ENCODE measurements at regions not wholly inside any gene's neighbourhood (a gene's known extent, or its start where the extent isn't known, plus 50 kb on each side); places are given as distances from the start of the nearest gene placed in this dataset.
"Not testable (repeated sequence)": the region's sequence is repeated elsewhere in the genome, so short reads cannot be mapped to it uniquely, and the experiment has no call there.

DNA sequence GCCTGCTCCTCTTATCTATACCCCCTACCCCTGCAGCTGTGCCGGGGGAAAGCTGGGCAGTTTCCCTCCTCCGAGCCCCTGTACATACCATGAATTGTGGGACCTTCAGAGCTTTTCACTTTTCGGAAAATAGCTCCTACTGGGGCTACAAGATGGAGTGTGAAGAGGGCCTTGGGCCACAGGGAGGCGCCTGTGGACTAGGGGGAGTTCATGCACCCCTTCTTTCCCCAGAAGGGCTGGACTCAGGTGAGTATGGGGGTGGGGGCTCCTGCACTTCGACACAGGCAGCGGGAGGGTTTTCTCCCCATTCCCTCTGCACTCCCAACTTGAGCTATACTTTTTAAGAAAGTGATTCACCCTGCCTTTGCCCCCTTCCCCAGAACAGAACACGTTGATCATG, 202.0 kb downstream of the CEP170 start:
- H3K9me3 ChIP-seq (ENCODE audit: low read length); H3K9me2 ChIP-seq (ENCODE audit: insufficient read depth, low read length); POLR2A ChIA-PET; DNase-seq (ENCODE audit: low spot score); H2AFZ ChIP-seq (ENCODE audit: low read length); H4K20me1 ChIP-seq (ENCODE audit: insufficient read depth, low read length); BruUV-seq (replicated peaks); H3K36me3 ChIP-seq (ENCODE audit: insufficient read depth, low read length); H3K4me2 ChIP-seq (ENCODE audit: low read length); intact Hi-C loops (cut with micrococcal nuclease; ENCODE audit: unreplicated experiment); H3K4me1 ChIP-seq (ENCODE audit: insufficient read depth, low read length, poor library complexity, severe bottlenecking); H3K79me2 ChIP-seq (ENCODE audit: insufficient read depth, low read depth, low read length); H3K27ac ChIP-seq (ENCODE audit: low read depth, low read length, poor library complexity, severe bottlenecking); H3K4me3 ChIP-seq (ENCODE audit: low read depth, low read length, poor library complexity, severe bottlenecking); CTCF ChIA-PET (ENCODE audit: unreplicated experiment): not testable (repeated sequence)
- TF ChIP-seq, protein P1, sequence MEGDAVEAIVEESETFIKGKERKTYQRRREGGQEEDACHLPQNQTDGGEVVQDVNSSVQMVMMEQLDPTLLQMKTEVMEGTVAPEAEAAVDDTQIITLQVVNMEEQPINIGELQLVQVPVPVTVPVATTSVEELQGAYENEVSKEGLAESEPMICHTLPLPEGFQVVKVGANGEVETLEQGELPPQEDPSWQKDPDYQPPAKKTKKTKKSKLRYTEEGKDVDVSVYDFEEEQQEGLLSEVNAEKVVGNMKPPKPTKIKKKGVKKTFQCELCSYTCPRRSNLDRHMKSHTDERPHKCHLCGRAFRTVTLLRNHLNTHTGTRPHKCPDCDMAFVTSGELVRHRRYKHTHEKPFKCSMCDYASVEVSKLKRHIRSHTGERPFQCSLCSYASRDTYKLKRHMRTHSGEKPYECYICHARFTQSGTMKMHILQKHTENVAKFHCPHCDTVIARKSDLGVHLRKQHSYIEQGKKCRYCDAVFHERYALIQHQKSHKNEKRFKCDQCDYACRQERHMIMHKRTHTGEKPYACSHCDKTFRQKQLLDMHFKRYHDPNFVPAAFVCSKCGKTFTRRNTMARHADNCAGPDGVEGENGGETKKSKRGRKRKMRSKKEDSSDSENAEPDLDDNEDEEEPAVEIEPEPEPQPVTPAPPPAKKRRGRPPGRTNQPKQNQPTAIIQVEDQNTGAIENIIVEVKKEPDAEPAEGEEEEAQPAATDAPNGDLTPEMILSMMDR (conservative IDR thresholded peaks at IDR 0.05; ENCODE audit: low read length) = peak; percentile 22; the same call in 1 of the 2 replicates

DNA sequence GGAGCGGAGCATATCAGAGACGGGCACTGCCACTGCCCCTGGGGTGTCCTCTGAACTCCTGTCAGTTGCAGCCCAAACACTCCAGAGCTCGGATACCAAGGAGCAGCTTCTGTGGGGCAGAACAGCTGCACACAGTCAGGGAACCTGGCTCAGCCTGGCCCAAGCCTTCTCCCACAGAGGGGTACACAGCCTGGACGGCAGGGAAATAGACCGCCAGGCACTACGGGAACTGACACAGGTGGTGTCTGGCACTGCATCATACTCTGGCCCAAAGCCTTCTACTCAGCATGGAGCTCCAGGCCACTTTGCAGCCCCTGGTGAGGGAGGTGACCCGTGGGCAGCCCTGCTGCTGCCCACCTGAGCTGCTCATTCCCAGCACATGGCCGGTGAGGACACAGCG, 204.5 kb downstream of the CEP170 start:
- H3K79me2 ChIP-seq (ENCODE audit: insufficient read depth, low read depth, low read length); H3K4me3 ChIP-seq (ENCODE audit: low read depth, low read length, poor library complexity, severe bottlenecking); H3K9me2 ChIP-seq (ENCODE audit: insufficient read depth, low read length); H3K4me2 ChIP-seq (ENCODE audit: low read length); POLR2A ChIA-PET; DNase-seq (ENCODE audit: low spot score); H3K36me3 ChIP-seq (ENCODE audit: insufficient read depth, low read length); intact Hi-C loops (cut with micrococcal nuclease; ENCODE audit: unreplicated experiment); CTCF ChIA-PET (ENCODE audit: unreplicated experiment); H2AFZ ChIP-seq (ENCODE audit: low read length); BruUV-seq (replicated peaks); H4K20me1 ChIP-seq (ENCODE audit: insufficient read depth, low read length); H3K27ac ChIP-seq (ENCODE audit: low read depth, low read length, poor library complexity, severe bottlenecking); H3K4me1 ChIP-seq (ENCODE audit: insufficient read depth, low read length, poor library complexity, severe bottlenecking); H3K9me3 ChIP-seq (ENCODE audit: low read length): not testable (repeated sequence)

DNA sequence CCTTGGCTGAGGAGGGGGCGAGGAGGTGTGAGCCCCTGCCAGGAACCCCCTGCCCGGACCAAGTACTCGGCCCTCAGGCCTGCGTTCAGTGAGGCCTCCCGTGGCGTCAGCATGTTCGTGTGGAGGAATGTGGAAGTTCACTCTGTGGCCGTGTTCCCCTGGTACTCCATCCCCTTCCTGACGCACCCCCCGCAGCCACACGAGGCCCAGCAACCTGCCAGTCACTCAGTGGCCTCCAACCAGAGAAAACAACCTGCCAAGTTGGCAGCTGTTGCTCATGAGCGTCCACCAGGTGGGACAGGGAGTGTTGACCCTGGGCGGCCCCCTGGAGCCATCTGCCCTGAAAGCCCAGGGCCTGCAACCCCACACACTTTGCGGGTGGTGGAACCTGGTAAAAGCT, 205.4 kb downstream of the CEP170 start:
- H3K9me3 ChIP-seq (ENCODE audit: low read length); H3K79me2 ChIP-seq (ENCODE audit: insufficient read depth, low read depth, low read length); POLR2A ChIA-PET; H4K20me1 ChIP-seq (ENCODE audit: insufficient read depth, low read length); DNase-seq (ENCODE audit: low spot score); intact Hi-C loops (cut with micrococcal nuclease; ENCODE audit: unreplicated experiment); H3K9me2 ChIP-seq (ENCODE audit: insufficient read depth, low read length); H2AFZ ChIP-seq (ENCODE audit: low read length); BruUV-seq (replicated peaks); H3K27ac ChIP-seq (ENCODE audit: low read depth, low read length, poor library complexity, severe bottlenecking); H3K4me3 ChIP-seq (ENCODE audit: low read depth, low read length, poor library complexity, severe bottlenecking); H3K4me1 ChIP-seq (ENCODE audit: insufficient read depth, low read length, poor library complexity, severe bottlenecking); H3K4me2 ChIP-seq (ENCODE audit: low read length); H3K36me3 ChIP-seq (ENCODE audit: insufficient read depth, low read length); CTCF ChIA-PET (ENCODE audit: unreplicated experiment): not testable (repeated sequence)

DNA sequence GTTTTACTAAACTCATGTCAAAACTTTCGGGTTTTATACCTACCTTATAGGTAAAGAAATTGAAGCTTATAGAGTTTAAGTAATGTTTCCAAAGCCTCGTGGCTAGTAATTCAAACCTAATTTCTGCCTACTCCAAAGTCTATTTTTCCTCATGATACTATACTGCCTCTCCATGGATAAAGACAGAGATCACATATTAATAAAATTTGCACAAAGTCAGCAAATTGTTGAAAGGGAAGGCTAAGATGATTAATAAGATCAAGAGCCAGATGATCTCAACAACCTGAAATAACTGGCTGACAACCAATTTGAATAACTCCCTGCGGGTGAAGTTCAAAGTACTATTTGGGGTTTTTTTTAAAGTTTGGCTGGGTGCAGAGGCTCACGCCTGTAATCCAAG, 233.7 kb downstream of the CEP170 start:
- POLR2A ChIA-PET; H3K36me3 ChIP-seq (ENCODE audit: insufficient read depth, low read length); H2AFZ ChIP-seq (ENCODE audit: low read length); H3K9me2 ChIP-seq (ENCODE audit: insufficient read depth, low read length); H3K79me2 ChIP-seq (ENCODE audit: insufficient read depth, low read depth, low read length); H3K4me2 ChIP-seq (ENCODE audit: low read length); DNase-seq (ENCODE audit: low spot score); H3K4me1 ChIP-seq (ENCODE audit: insufficient read depth, low read length, poor library complexity, severe bottlenecking); CTCF ChIA-PET (ENCODE audit: unreplicated experiment); H3K4me3 ChIP-seq (ENCODE audit: low read depth, low read length, poor library complexity, severe bottlenecking); H4K20me1 ChIP-seq (ENCODE audit: insufficient read depth, low read length); H3K27ac ChIP-seq (ENCODE audit: low read depth, low read length, poor library complexity, severe bottlenecking); BruUV-seq (replicated peaks); intact Hi-C loops (cut with micrococcal nuclease; ENCODE audit: unreplicated experiment); H3K9me3 ChIP-seq (ENCODE audit: low read length): not testable (repeated sequence)

DNA sequence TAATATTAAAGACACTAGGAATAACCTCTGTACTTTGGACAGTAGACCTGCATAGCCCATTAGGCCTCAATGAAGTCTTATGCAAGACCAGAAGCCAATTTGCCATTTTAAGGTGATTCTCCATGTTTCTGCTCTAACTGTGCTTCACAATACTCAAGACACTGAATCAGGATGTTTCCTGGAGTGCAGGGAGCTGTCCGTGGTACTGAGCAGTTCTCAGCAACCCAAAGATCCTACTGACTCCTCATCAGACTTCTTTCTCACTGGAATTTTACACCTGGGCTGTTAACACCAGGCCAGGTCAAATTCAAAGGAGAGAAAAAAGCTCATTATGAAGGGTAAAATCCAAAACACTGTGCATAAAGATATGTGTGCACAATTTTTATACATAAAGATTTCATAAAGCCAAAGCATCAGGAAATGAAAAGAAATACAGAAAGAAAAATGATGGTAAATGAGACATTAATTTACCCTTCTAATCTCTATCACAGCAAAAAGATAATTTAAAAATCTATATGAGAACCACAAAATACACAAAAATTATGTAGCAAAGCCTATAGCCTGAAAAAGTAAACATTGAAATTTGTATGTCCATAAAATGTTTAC, 235.9 kb downstream of the CEP170 start:
- H3K27ac ChIP-seq (ENCODE audit: low read depth, low read length, poor library complexity, severe bottlenecking); intact Hi-C loops (cut with micrococcal nuclease; ENCODE audit: unreplicated experiment); CTCF ChIA-PET (ENCODE audit: unreplicated experiment); H3K4me3 ChIP-seq (ENCODE audit: low read depth, low read length, poor library complexity, severe bottlenecking); H2AFZ ChIP-seq (ENCODE audit: low read length); H3K36me3 ChIP-seq (ENCODE audit: insufficient read depth, low read length); POLR2A ChIA-PET; H3K79me2 ChIP-seq (ENCODE audit: insufficient read depth, low read depth, low read length); H3K9me3 ChIP-seq (ENCODE audit: low read length); H4K20me1 ChIP-seq (ENCODE audit: insufficient read depth, low read length); DNase-seq (ENCODE audit: low spot score); H3K4me1 ChIP-seq (ENCODE audit: insufficient read depth, low read length, poor library complexity, severe bottlenecking); BruUV-seq (replicated peaks); H3K9me2 ChIP-seq (ENCODE audit: insufficient read depth, low read length); H3K4me2 ChIP-seq (ENCODE audit: low read length): not testable (repeated sequence)

DNA sequence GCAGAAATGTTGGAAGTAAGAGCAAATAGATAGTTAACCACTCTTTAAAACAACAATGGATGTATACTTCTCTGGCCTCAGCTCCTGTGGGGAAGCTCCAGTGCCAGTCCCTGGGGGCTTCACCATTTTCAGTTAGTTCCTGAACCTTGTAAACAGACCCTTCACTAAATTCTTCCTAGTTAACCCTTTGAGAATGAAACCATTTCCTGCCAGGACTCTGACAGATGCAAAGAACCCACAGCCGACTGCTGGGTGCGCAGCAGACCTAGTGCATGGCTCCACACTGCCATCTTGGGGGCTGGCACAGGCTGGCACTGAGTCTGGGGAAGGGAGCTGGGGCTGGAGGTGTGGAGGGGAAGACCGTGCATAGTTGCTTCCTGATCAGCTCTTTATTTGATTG, 244.4 kb downstream of the CEP170 start:
- H3K4me2 ChIP-seq (ENCODE audit: low read length); DNase-seq (ENCODE audit: low spot score); H3K4me3 ChIP-seq (ENCODE audit: low read depth, low read length, poor library complexity, severe bottlenecking); H3K9me2 ChIP-seq (ENCODE audit: insufficient read depth, low read length); POLR2A ChIA-PET; H3K4me1 ChIP-seq (ENCODE audit: insufficient read depth, low read length, poor library complexity, severe bottlenecking); H3K36me3 ChIP-seq (ENCODE audit: insufficient read depth, low read length); intact Hi-C loops (cut with micrococcal nuclease; ENCODE audit: unreplicated experiment); CTCF ChIA-PET (ENCODE audit: unreplicated experiment); H3K9me3 ChIP-seq (ENCODE audit: low read length); H2AFZ ChIP-seq (ENCODE audit: low read length); H3K27ac ChIP-seq (ENCODE audit: low read depth, low read length, poor library complexity, severe bottlenecking); H4K20me1 ChIP-seq (ENCODE audit: insufficient read depth, low read length); H3K79me2 ChIP-seq (ENCODE audit: insufficient read depth, low read depth, low read length); BruUV-seq (replicated peaks): not testable (repeated sequence)

All from OCI-LY7 (cell line).